ENCODE measurements at regions not wholly inside any gene's neighbourhood (a gene's known extent, or its start where the extent isn't known, plus 50 kb on each side); places are given as distances from the start of the nearest gene placed in this dataset.

- TF ChIP-seq POLR2A (IDR thresholded peaks at IDR 0.05), result no peak
- no peak for TF ChIP-seq CTCF (IDR thresholded peaks at IDR 0.05)
These were observed 1456.5 kb downstream of the MRPL39 start for GRCh38 chr21:24150753-24151152.
